Endothelial cell of umbilical vein (primary cell): ENCODE measurements at regions not wholly inside any gene's neighbourhood (a gene's known extent, or its start where the extent isn't known, plus 50 kb on each side); places are given as distances from the start of the nearest gene placed in this dataset.

ENCODE experiments used
- BruUV-seq: library from RNA; stranded (reverse); fragments of 400-500 nt; replicated peaks from 2 replicates; lab custom pipeline; 2021; lab: Mats Ljungman, UMichigan
- CTCF ChIA-PET: fragments of 300-600, 350-600 bp; sonication (Branson Sonifier 250); formaldehyde crosslinking; loops from one replicate; lab custom pipeline; 2021; ENCODE audit warnings: antibody characterized with exemption, inconsistent platforms; lab: Charles Lee
- POLR2A ChIA-PET: fragments of 300-600, 350-600 bp; sonication (Branson Sonifier 250); formaldehyde crosslinking; loops from one replicate; lab custom pipeline; 2021; ENCODE audit warnings: antibody characterized with exemption, inconsistent platforms; lab: Charles Lee
- DNase-seq: peaks from one replicate; pipeline ENCODE4 v3.0.0-alpha.2; 2011; ENCODE audit warnings: low read depth, low spot score
- FAIRE-seq: peaks from 2 replicates; lab custom pipeline; 2011; peaks lifted over from hg19 to GRCh38; lab: Jason Lieb, UNC
- H2AFZ ChIP-seq: 2 replicates; pipeline ENCODE4 v1.6.0; 2012; ENCODE audit warnings: low read depth, low read length, control low read depth, inconsistent platforms
- H3K27ac ChIP-seq: 2 replicates; pipeline ENCODE4 v1.5.1; 2011; ENCODE audit warnings: low read depth, mild to moderate bottlenecking, control low read depth, low read length, moderate library complexity; ENCODE audit not compliant: insufficient read depth
- H3K27me3 ChIP-seq, 2 experiments: 2 replicates each; pipeline versions ENCODE4 v1.6.0 to v1.6.1; 2011; ENCODE audit warnings: low read length in 2 of 2, mixed read lengths in 1 of 2; ENCODE audit not compliant: control insufficient read depth in 2 of 2, insufficient read depth in 2 of 2
- H3K36me3 ChIP-seq, 2 experiments: 2 replicates in 1 of 2; 3 replicates in 1 of 2; pipeline ENCODE4 v1.5.1; 2011; ENCODE audit warnings: low read length in 2 of 2, mild to moderate bottlenecking in 1 of 2, moderate library complexity in 1 of 2; ENCODE audit not compliant: control insufficient read depth in 2 of 2, insufficient read depth in 2 of 2; ENCODE audit errors: extremely low read depth in 1 of 2
- H3K4me1 ChIP-seq: 3 replicates; pipeline ENCODE4 v1.5.1; 2011; ENCODE audit warnings: mild to moderate bottlenecking, low read length; ENCODE audit not compliant: control insufficient read depth, insufficient read depth; ENCODE audit errors: extremely low read depth
- H3K4me2 ChIP-seq: 2 replicates; pipeline ENCODE4 v1.6.1; 2011; ENCODE audit warnings: low read length, control low read depth, mixed read lengths; ENCODE audit not compliant: insufficient read depth
- H3K4me3 ChIP-seq, 3 experiments: fragments of 200-600 bp in 1 of 3; sonication (generic), shearing (Covaris generic) in 1 of 3; replicated peaks in 1 of 3; 2 replicates each; pipeline ENCODE4 v1.5.1; 2011 to 2016; ENCODE audit warnings: control low read depth in 3 of 3, low read length in 3 of 3, mild to moderate bottlenecking in 2 of 3, inconsistent platforms in 1 of 3, low read depth in 1 of 3, moderate library complexity in 1 of 3; ENCODE audit not compliant: insufficient read depth in 1 of 3
- H3K79me2 ChIP-seq: 2 replicates; pipeline ENCODE4 v1.6.0; 2012; ENCODE audit warnings: low read length, inconsistent platforms; ENCODE audit not compliant: control insufficient read depth, insufficient read depth
- H3K9ac ChIP-seq: replicated peaks from 2 replicates; pipeline ENCODE3; 2011; ENCODE audit warnings: low read length, control low read depth; ENCODE audit not compliant: insufficient read depth; ENCODE audit errors: extremely low read depth
- H3K9me1 ChIP-seq: replicated peaks from 3 replicates; pipeline ENCODE4 v1.6.0; 2011; ENCODE audit warnings: mild to moderate bottlenecking, low read length; ENCODE audit not compliant: control insufficient read depth, insufficient read depth; ENCODE audit errors: extremely low read depth
- H3K9me3 ChIP-seq: replicated peaks from 2 replicates; pipeline ENCODE4 v1.5.1; 2012; ENCODE audit warnings: low read length, inconsistent platforms; ENCODE audit not compliant: control insufficient read depth, insufficient read depth
- H4K20me1 ChIP-seq: replicated peaks from 2 replicates; pipeline ENCODE3; 2011; ENCODE audit warnings: mild to moderate bottlenecking, low read length; ENCODE audit not compliant: control insufficient read depth, insufficient read depth; ENCODE audit errors: extremely low read depth
- EZH2 ChIP-seq: IDR thresholded peaks from 2 replicates; pipeline ENCODE4 v1.6.1; 2012; ENCODE audit warnings: borderline replicate concordance, low read depth, mild to moderate bottlenecking, moderate library complexity, low read length, inconsistent platforms; ENCODE audit not compliant: severe bottlenecking
- FOS ChIP-seq: IDR thresholded peaks from 2 replicates; pipeline ENCODE4 v1.6.1; 2011; ENCODE audit warnings: mild to moderate bottlenecking, low read length, moderate library complexity, borderline replicate concordance; ENCODE audit not compliant: insufficient read depth
- GATA2 ChIP-seq: IDR thresholded peaks from 2 replicates; pipeline ENCODE4 v1.7.0; 2011; ENCODE audit warnings: low read depth, mild to moderate bottlenecking, moderate library complexity, mixed read lengths, low read length; ENCODE audit not compliant: insufficient read length, insufficient read depth
- JUN ChIP-seq: IDR thresholded peaks from 2 replicates; pipeline ENCODE4 v1.6.1; 2011; ENCODE audit warnings: borderline replicate concordance, low read depth; ENCODE audit not compliant: insufficient read length, insufficient read depth
- MYC ChIP-seq: IDR thresholded peaks from one replicate; pipeline ENCODE4 v1.6.1; 2011; ENCODE audit warnings: mild to moderate bottlenecking, low read depth, low read length
- POLR2A ChIP-seq: IDR thresholded peaks from 2 replicates; pipeline ENCODE4 v1.6.1; 2012; ENCODE audit warnings: low read depth, mild to moderate bottlenecking, control low read depth, low read length
- POLR2AphosphoS5 ChIP-seq: IDR thresholded peaks from 2 replicates; pipeline ENCODE4 v1.6.1; 2012; ENCODE audit warnings: low read depth, mild to moderate bottlenecking, control low read depth, low read length, moderate library complexity; ENCODE audit not compliant: insufficient read depth
- dilution Hi-C: fragments of 300-500 bp; cut with MboI; formaldehyde crosslinking; loops from one replicate; pipeline ENCODE4 v1.15.0; 2019; ENCODE audit warnings: low sequenced_read_pairs; ENCODE audit not compliant: extremely low pct_ligation_motif_present
- intact Hi-C: fragments of 100-400 bp; cut with micrococcal nuclease; formaldehyde crosslinking; loops from one replicate; pipeline ENCODE4 v1.10.0; 2022
- TF ChIP-seq, protein P1 (sequence below), 2 donors: IDR thresholded peaks; 1 replicate in 1 of 2; 2 replicates in 1 of 2; pipeline ENCODE4 v1.5.1; 2011; ENCODE audit warnings: low read length in 2 of 2, mild to moderate bottlenecking in 2 of 2, moderate library complexity in 2 of 2, control low read depth in 1 of 2, inconsistent platforms in 1 of 2, low read depth in 1 of 2; ENCODE audit not compliant: insufficient read depth in 1 of 2; ENCODE audit errors: extremely low read depth in 1 of 2
- TF ChIP-seq, protein P2 (sequence below): IDR thresholded peaks from 2 replicates; pipeline ENCODE4 v1.6.1; 2011; ENCODE audit not compliant: insufficient read depth, insufficient read length

GRCh38 chr4:129334136-129334535, 238.2 kb downstream of the C4orf33 start:
- dilution Hi-C loops, result no loop called here
- POLR2A ChIA-PET, result no interaction called here

More at GRCh38 chr4:129334136-129334535, 238.2 kb downstream of the C4orf33 start:
- no peak overlapping the region for H3K9ac ChIP-seq
- no TSS peak for BruUV-seq
- no peak overlapping the region for H3K27ac ChIP-seq
- DNase-seq (no peak), FAIRE-seq (no peak)
- TF ChIP-seq FOS (no peak), GATA2 (no peak), POLR2AphosphoS5 (no peak), JUN (no peak), MYC (no peak), POLR2A (no peak), EZH2 (no peak)
- TF ChIP-seq, protein P1, sequence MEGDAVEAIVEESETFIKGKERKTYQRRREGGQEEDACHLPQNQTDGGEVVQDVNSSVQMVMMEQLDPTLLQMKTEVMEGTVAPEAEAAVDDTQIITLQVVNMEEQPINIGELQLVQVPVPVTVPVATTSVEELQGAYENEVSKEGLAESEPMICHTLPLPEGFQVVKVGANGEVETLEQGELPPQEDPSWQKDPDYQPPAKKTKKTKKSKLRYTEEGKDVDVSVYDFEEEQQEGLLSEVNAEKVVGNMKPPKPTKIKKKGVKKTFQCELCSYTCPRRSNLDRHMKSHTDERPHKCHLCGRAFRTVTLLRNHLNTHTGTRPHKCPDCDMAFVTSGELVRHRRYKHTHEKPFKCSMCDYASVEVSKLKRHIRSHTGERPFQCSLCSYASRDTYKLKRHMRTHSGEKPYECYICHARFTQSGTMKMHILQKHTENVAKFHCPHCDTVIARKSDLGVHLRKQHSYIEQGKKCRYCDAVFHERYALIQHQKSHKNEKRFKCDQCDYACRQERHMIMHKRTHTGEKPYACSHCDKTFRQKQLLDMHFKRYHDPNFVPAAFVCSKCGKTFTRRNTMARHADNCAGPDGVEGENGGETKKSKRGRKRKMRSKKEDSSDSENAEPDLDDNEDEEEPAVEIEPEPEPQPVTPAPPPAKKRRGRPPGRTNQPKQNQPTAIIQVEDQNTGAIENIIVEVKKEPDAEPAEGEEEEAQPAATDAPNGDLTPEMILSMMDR (IDR thresholded peaks at IDR 0.05; ENCODE audit: extremely low read depth in 1 of 2, insufficient read depth in 1 of 2, low read depth in 1 of 2, low read length in 2 of 2), result no peak
- TF ChIP-seq, protein P2, sequence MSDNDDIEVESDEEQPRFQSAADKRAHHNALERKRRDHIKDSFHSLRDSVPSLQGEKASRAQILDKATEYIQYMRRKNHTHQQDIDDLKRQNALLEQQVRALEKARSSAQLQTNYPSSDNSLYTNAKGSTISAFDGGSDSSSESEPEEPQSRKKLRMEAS, result no peak
- no peak overlapping the region for H3K4me2 ChIP-seq
- CTCF ChIA-PET, result no interaction called here
- peaks cover 0 to 2% of the 10 kb centered on the region in 2 experiments for H3K27me3 ChIP-seq
- no peak overlapping the region for H2AFZ ChIP-seq
- no peaks in the 10 kb centered on the region for H3K79me2 ChIP-seq
- intact Hi-C loops, result no loop called here
- no peaks in the 10 kb centered on the region for H3K9me3 ChIP-seq
- no peak overlapping the region for H3K4me3 ChIP-seq
- H3K36me3 ChIP-seq, result no peaks in the 10 kb centered on the region
- H4K20me1 ChIP-seq, result no peaks in the 10 kb centered on the region
- H3K4me1 ChIP-seq, result no peaks in the 10 kb centered on the region
- H3K9me1 ChIP-seq, result no peaks in the 10 kb centered on the region
